GM23248 (cell line): ENCODE measurements at regions not wholly inside any gene's neighbourhood (a gene's known extent, or its start where the extent isn't known, plus 50 kb on each side); places are given as distances from the start of the nearest gene placed in this dataset.
A peak's percentile ranks its signal among the peaks of the same experiment; 100 is the strongest.

Experiments
- DNase-seq: peaks from one replicate; pipeline ENCODE4 v3.0.0-alpha.2; 2015
- H2AFZ ChIP-seq: fragments of 200-600 bp; sonication (generic); 2 replicates; pipeline ENCODE4 v1.6.1; 2016; ENCODE audit warnings: antibody characterized with exemption
- H3F3A ChIP-seq: fragments of 200-600 bp; sonication (generic); 2 replicates; pipeline ENCODE4 v1.6.1; 2016; ENCODE audit warnings: mild to moderate bottlenecking, antibody characterized with exemption, mixed run types; ENCODE audit not compliant: insufficient read depth
- H3K27ac ChIP-seq: fragments of 200-600 bp; sonication (generic); 2 replicates; pipeline ENCODE4 v1.5.1; 2016; ENCODE audit warnings: mild to moderate bottlenecking
- H3K27me3 ChIP-seq: fragments of 200-600 bp; sonication (generic); replicated peaks from 2 replicates; pipeline ENCODE4 v1.6.1; 2016; ENCODE audit warnings: mild to moderate bottlenecking; ENCODE audit not compliant: insufficient read depth
- H3K36me3 ChIP-seq: fragments of 200-600 bp; sonication (generic); 2 replicates; pipeline ENCODE4 v1.6.1; 2016; ENCODE audit warnings: low read depth, mild to moderate bottlenecking
- H3K4me1 ChIP-seq: fragments of 200-600 bp; sonication (generic); 2 replicates; pipeline ENCODE4 v1.6.1; 2016; ENCODE audit warnings: mild to moderate bottlenecking; ENCODE audit not compliant: insufficient read depth
- H3K4me2 ChIP-seq: fragments of 200-600 bp; sonication (generic); one replicate; pipeline ENCODE4 v1.6.1; 2016; ENCODE audit warnings: mild to moderate bottlenecking; ENCODE audit not compliant: unreplicated experiment
- H3K4me3 ChIP-seq: fragments of 200-600 bp; sonication (generic); 2 replicates; pipeline ENCODE4 v1.5.1; 2016; ENCODE audit warnings: mild to moderate bottlenecking
- H3K79me2 ChIP-seq: fragments of 200-600 bp; sonication (generic); 2 replicates; pipeline ENCODE4 v1.6.1; 2016; ENCODE audit warnings: mild to moderate bottlenecking; ENCODE audit not compliant: insufficient read depth
- H3K9ac ChIP-seq: fragments of 200-600 bp; sonication (generic); 2 replicates; pipeline ENCODE4 v1.6.1; 2016; ENCODE audit warnings: mild to moderate bottlenecking
- H3K9me2 ChIP-seq: fragments of 200-600 bp; sonication (generic); 2 replicates; pipeline ENCODE4 v1.6.1; 2016; ENCODE audit warnings: mixed run types, mild to moderate bottlenecking, moderate library complexity; ENCODE audit not compliant: insufficient read depth
- H3K9me3 ChIP-seq: fragments of 200-600 bp; sonication (generic); one replicate; pipeline ENCODE4 v1.6.1; 2017; ENCODE audit warnings: low read depth
- H4K20me1 ChIP-seq: fragments of 200-600 bp; sonication (generic); 2 replicates; pipeline ENCODE4 v1.6.0; 2016; ENCODE audit not compliant: insufficient read depth
- EZH2 ChIP-seq: fragments of 200-600 bp; sonication (generic); IDR thresholded peaks from 2 replicates; pipeline ENCODE4 v1.6.1; 2018; ENCODE audit warnings: antibody characterized with exemption, mild to moderate bottlenecking; ENCODE audit not compliant: insufficient read depth, poor library complexity, severe bottlenecking
- EZH2phosphoT487 ChIP-seq: fragments of 200-600 bp; sonication (generic); IDR thresholded peaks from 2 replicates; pipeline ENCODE4 v1.6.1; 2018; ENCODE audit warnings: antibody characterized with exemption, moderate library complexity, mild to moderate bottlenecking, low read depth; ENCODE audit not compliant: insufficient read depth
- WGBS, 2 experiments: methylation state at CpG; one replicate each; pipeline ENCODE4 v1.1.6; 2015 to 2017; ENCODE audit warnings: low lambda C conversion rate in 2 of 2, low coverage in 1 of 2; ENCODE audit errors: missing lambda C conversion rate in 2 of 2; 5-methylcytosine and 5-hydroxymethylcytosine counted together
- in situ Hi-C: fragments of 300-500 bp; cut with MboI; formaldehyde crosslinking; loops from 2 replicates; pipeline ENCODE4 v1.15.0; 2020

DNA sequence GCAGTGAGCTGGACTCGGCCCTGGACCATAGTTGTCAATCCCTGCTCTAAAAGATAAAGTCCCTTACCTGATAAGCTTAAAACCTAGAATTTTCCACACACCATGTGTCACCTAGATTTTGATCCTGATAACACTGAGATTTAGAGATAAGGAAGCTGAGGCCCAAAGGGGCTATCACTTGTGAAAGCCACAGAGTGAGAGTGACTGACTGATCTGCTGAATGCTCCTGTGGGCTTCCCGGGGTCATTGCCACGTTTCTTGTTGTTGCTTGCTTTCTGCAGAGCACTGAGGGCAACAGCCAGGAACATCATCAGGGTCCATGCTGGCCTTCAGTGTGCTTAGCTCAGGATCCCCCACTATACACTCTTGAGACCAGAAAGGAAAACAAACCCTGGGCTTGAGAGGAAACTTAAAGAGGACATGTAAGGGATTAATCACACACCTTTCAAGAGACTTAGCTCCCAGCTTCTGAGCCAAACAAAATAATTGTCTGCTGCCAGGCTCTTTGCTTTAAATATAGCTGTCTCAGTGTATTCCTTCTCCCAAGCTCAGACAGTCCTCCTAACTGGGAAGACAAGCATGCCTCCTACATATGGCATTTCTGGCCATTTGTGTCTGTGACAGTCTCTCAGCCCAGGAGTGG, 82.6 kb upstream of the ARHGAP5 start:
- no peaks in the 10 kb centered on the region for H3K79me2 ChIP-seq
- in situ Hi-C loops: no loop called here
- no peak overlapping the region for H3K4me2 ChIP-seq
- peak; percentile 49 for DNase-seq
- H3K9ac ChIP-seq: no peak overlapping the region
- H3K27me3 ChIP-seq: no peaks in the 10 kb centered on the region
- 73 to 80% methylated on average over 3 of the region's 3 CpGs for WGBS, 2 experiments
- no peaks in the 10 kb centered on the region for H3K36me3 ChIP-seq
- no peak for TF ChIP-seq EZH2phosphoT487
- TF ChIP-seq EZH2: no peak
- H3F3A ChIP-seq: peaks cover 80% of the 10 kb centered on the region
- H3K9me3 ChIP-seq: no peaks in the 10 kb centered on the region
- no peaks in the 10 kb centered on the region for H3K9me2 ChIP-seq
- peaks cover 66% of the 10 kb centered on the region for H3K4me1 ChIP-seq
- H3K4me3 ChIP-seq: no peak overlapping the region
- H3K27ac ChIP-seq: no peak overlapping the region
- no peak overlapping the region for H2AFZ ChIP-seq
- no peaks in the 10 kb centered on the region for H4K20me1 ChIP-seq

GRCh38 chr14:32003585-32003984, 73.5 kb upstream of the ARHGAP5 start:
- Histone ChIP-seq H3K9me3 (no peaks in the 10 kb centered on the region), H3K27me3 (peaks cover 6% of the 10 kb centered on the region; the same call in 1 of the 2 replicates), H3F3A (peaks cover under 1% of the 10 kb centered on the region; the same call in 1 of the 2 replicates), H3K9me2 (no peaks in the 10 kb centered on the region), H4K20me1 (no peaks in the 10 kb centered on the region), H3K9ac (no peak overlapping the region), H3K4me2 (no peak overlapping the region), H3K27ac (no peak overlapping the region), H3K4me3 (no peak overlapping the region), H3K36me3 (no peaks in the 10 kb centered on the region), H3K79me2 (no peaks in the 10 kb centered on the region), H2AFZ (no peak overlapping the region), H3K4me1 (peaks cover 6% of the 10 kb centered on the region)
- 91 to 96% methylated on average over 5 of the region's 5 CpGs for WGBS, 2 experiments
- no peak for DNase-seq
- TF ChIP-seq EZH2phosphoT487 (no peak), EZH2 (no peak)
- in situ Hi-C loops: no loop called here

- H3K4me3 ChIP-seq: no peak overlapping the region
- peak; percentile 84 for DNase-seq
- H2AFZ ChIP-seq: no peak overlapping the region
- H3K4me2 ChIP-seq: no peak overlapping the region
- no peaks in the 10 kb centered on the region for H4K20me1 ChIP-seq
- TF ChIP-seq EZH2phosphoT487 (no peak), EZH2 (no peak)
- in situ Hi-C loops: no loop called here
- H3K27me3 ChIP-seq: peaks cover 6% of the 10 kb centered on the region; the same call in 1 of the 2 replicates
- H3K9ac ChIP-seq: no peak overlapping the region
- 26 to 31% methylated on average over 4 of the region's 4 CpGs for WGBS, 2 experiments
- H3K9me2 ChIP-seq: no peaks in the 10 kb centered on the region
- H3K79me2 ChIP-seq: no peaks in the 10 kb centered on the region
- no peak overlapping the region for H3K27ac ChIP-seq
- no peaks in the 10 kb centered on the region for H3K36me3 ChIP-seq
- H3K4me1 ChIP-seq: peaks cover 3% of the 10 kb centered on the region; the same call in 1 of the 2 replicates
- no peaks in the 10 kb centered on the region for H3F3A ChIP-seq
- H3K9me3 ChIP-seq: no peaks in the 10 kb centered on the region
Observed at GRCh38 chr14:32004300-32004699, 72.8 kb upstream of the ARHGAP5 start.

DNA sequence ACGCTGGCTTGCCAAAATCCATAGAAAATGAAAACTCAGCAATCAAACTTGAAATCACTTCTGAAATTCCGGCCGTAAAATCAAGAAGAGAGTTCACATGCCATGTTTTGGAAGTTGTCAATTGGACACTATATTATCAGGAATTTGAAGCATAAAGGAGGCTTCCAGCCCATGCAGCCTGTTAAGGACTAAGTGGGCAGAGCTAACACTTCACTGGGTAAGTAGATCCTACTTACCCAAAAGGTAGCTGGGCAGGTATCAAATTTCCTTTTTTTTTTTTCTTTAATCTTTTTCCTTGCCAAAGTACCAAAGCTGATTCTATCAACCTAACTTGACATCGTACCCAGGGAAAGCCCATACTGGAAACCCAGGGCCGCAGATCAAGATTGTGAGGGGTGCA, 71.5 kb upstream of the ARHGAP5 start:
- Histone ChIP-seq H3K4me2 (no peak overlapping the region), H4K20me1 (no peaks in the 10 kb centered on the region), H3K4me3 (no peak overlapping the region), H3K4me1 (peaks cover 12% of the 10 kb centered on the region), H3K27me3 (peaks cover 2% of the 10 kb centered on the region; the same call in 1 of the 2 replicates), H3K79me2 (no peaks in the 10 kb centered on the region), H3K9me2 (no peaks in the 10 kb centered on the region), H3K36me3 (no peaks in the 10 kb centered on the region), H2AFZ (no peak overlapping the region), H3F3A (peaks cover 12% of the 10 kb centered on the region), H3K9me3 (no peaks in the 10 kb centered on the region), H3K9ac (no peak overlapping the region), H3K27ac (no peak overlapping the region)
- TF ChIP-seq EZH2phosphoT487: no peak
- TF ChIP-seq EZH2: no peak
- no peak for DNase-seq
- WGBS, 2 experiments: 91 to 93% methylated on average over 5 of the region's 5 CpGs
- in situ Hi-C loops: no loop called here
